IPS DF 4.7 (cell line): ENCODE measurements at regions not wholly inside any gene's neighbourhood (a gene's known extent, or its start where the extent isn't known, plus 50 kb on each side); places are given as distances from the start of the nearest gene placed in this dataset.

Experiments
- DNase-seq: peaks from one replicate; pipeline ENCODE4 v3.0.0-alpha.2; 2013; ENCODE audit warnings: low spot score; ENCODE audit errors: extremely low read depth

DNA sequence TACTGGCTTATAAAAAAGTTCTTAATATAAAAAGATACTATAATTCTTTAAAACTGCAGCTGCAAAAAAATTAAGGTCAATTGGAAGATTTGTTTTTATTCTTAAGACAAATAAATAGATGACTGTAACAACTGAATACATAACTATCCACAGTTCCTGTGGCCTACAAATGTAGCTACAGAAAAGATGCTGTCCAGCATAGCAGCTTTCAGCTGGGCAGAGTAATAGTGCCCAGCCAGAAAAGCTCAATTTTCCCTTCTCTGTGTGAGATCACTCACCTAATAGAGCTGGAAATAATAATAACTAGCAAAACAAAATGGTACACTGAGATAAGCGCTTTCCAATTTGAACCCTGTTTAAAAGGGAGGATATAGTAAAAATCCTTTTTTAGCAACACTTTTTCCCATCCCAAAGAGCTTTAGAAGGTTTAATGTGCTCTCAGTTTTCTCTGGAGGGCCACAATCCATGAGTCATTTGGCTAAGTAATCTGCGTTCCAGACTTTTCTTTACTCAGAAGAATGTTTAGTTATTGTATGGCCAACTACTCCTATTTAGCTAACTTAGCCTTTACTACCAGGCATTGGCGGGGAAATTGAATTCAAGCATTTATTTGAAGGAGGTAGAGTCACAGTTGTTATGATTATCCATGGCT is 158.1 kb upstream of the SLC39A10 start:
- DNase-seq: no peak

- no peak for DNase-seq
Measured at GRCh38 chr2:195498176-195498575, 158.8 kb upstream of the SLC39A10 start.

DNA sequence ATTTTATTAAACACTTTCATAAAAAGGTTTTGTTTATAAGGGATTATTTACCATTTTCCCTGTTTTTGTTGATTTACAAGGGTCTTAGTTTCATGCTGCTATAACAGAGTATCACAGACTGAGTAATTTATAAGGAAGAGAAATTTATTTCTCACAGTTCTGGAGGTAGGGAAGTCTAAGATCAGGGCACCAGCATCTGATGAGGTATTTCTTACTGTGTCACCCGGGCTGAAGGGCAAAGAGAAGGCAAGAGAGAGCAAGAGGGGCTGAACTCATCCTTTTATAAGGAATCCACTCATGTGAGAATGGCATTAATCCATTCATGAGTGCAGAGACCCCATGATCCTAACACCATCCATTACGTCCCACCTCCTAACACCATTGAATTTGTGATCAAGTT is 160.0 kb upstream of the SLC39A10 start:
- DNase-seq: no peak

- no peak for DNase-seq
Measured at GRCh38 chr2:195495966-195496365, 161.1 kb upstream of the SLC39A10 start.

DNA sequence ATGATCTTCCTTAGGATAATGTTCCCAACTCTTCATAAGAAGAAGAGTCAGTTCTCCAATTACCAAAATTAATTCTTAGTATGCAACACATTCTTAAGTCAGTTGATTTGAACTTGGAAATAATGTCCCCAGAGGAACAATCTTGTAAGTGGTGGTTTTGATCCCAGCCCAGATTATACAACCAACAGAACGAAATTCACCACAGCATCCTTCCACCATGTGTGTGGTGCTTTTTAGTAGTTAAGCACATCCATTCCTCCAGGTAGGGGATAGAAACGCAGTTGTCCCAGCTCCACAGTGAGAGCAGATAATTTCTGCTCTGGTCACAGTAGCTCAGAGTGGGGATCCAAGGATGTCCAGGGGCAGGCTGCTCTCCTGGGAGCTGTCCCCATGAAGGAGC is 161.7 kb upstream of the SLC39A10 start:
- no peak for DNase-seq

DNA sequence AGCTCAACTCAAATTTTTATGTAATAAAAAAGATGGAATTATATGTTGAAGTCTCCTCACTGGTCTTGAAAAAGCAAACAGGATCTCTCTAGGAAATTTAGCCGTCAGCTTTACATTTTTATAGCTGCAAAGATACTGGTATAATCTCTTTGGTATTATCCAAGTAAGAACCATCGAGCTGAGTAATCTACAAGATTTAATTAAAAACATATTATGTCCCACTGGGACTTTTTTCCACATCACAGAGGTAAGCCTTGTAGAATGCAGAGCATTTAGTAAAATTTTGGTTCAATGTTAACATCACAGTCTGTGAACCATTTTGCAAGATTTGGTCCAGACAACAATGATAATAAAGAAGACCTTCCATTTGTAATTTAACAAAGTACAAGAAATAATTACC is 162.6 kb upstream of the SLC39A10 start:
- DNase-seq: no peak

- DNase-seq: no peak
Measured at GRCh38 chr2:195493416-195493815, 163.6 kb upstream of the SLC39A10 start.

- no peak for DNase-seq
Measured at GRCh38 chr2:195490319-195490718, 166.7 kb upstream of the SLC39A10 start.

DNA sequence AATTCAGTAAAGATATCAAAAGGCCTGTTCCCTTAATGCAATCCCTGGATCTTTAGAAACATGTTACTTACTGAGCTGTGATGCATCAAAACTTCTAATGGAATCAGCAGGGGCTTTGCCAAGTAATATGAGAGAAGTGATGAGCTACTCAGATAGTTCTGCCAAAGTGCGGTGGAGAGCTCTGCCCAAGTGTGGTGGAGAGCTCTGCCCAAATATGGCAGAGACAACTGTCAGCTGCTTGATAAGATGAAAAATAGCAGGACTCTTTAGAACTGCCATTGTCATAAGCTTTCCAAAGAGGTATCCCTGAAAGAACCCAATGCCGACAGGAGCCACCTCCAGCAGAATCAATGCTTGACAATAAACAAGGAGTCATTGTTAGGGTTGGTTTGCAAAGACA is 167.9 kb upstream of the SLC39A10 start:
- DNase-seq: no peak

DNA sequence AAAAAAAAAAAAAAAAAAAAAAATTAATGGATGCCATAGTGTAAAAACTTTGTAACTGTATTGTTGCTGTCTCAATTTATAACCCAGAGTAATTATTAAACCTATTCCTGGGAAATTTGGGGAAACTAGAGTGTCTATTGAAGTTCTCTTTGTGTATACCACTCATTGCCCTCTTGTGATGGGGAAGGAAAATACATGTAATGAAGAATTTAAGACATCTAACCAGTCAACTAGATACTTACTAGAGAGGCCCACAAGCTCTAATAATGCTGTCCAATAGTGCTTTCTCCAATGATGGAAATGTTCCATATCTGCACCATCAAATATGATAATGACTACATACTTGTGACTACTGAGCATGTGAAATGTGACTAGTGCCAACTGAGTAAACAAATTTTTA is 168.5 kb upstream of the SLC39A10 start:
- DNase-seq: no peak

DNA sequence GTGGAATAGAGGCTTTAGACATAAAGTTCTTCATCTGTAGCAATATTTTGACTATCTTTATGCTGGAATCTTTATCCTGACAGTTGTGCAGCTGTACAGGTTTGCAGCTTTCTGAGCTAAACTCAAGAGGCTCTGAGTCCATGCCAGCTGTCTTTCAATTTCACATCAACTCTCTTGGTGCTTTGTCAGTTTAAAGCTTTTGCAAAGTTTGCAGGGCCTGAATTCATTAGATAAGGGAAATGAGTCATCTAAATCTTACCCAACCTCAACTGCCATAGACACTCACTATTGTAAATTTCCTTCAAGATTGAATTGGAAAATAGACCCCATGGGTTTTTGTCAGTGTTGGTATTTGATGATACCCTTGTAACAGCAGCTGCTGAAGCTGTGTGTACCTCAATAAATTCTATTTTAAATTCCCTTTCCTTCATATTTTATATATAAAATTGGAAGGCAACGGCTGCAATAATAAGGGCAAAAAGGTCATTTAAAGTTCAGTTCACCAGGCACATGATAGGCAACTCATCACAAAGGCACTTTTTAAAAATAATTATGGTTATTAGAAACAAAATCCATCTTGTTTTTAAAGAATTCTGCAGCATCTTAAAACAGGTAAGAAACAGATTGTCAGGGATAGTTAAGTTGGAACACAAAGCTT is 169.9 kb upstream of the SLC39A10 start:
- no peak for DNase-seq

- DNase-seq: no peak
Measured at GRCh38 chr2:195486520-195486919, 170.5 kb upstream of the SLC39A10 start.

GRCh38 chr2:195482010-195482409 is 175.0 kb upstream of the SLC39A10 start:
- no peak for DNase-seq

GRCh38 chr2:195480121-195480520 is 176.9 kb upstream of the SLC39A10 start:
- no peak for DNase-seq

DNA sequence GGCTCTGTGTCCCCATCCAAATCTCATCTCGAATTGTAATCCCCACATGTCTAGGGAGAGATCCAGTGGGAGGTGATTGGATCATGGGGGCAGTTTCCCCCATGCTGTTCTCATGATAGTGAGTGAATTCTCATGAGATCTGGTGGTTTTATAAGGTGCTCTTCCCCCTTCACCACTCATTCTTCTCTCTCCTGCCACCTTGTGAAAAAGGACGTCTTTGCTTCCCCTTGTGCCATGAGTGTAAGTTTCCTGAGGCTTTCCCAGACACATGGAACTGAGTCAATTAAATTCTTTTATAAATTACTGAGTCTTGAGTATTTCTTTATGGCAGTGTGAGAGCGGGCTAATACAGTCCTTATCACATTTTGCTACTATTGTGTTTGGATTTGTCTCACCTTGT is 177.6 kb upstream of the SLC39A10 start:
- no peak for DNase-seq

- no peak for DNase-seq
Measured at GRCh38 chr2:195477996-195478382, 179.0 kb upstream of the SLC39A10 start.

DNA sequence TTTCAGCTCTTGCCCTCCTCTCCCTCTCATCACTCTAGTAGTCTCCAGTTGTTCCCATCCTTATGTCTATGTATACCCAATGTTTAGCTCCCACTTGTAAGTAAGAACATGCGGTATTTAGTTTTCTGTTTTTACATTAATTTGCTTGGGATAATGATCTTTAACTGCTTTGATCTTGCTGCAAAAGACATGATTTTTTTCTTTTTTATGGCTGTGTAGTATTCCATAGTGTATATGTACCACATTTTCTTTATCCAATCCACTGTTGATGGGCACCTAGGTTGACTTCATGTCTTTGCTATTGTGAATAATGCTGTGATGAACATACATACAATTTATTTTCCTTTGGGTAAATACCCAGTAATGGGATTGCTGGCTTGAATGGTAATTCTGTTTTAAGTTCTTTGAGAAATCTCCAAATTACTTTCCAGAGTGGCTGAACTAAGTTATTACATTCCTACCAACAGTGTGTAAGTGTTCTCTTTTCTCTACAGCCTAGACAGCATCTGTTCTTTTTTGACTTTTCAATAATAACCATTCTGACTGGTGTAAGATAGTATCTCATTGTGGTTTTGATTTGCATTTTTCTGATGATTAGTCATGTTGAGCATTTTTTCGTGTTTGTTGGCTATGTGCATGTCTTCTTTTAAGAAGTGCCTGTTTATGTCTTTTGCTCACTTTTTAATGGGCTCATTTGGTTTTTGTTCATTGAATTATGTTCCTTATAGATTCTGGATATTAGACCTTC is 179.6 kb upstream of the SLC39A10 start:
- DNase-seq: no peak

DNA sequence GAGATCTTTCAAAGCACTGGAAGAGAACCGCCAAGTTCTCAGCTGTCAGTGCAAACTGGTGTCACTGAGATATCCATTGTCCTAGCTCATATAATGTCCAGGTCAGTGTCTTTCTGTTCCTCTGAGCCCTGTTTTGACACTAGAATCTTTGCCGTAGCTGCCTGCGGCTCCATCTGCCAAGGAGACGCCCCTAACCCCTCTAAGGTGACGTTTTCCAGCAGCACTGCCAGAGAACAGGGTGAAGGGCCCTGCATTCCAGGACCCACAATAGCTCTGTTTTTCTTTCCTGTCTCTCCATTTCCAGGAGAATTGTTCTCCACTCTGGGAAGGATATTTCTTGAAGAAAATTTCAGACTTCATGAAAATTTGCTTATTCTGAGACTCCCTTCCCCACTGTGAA is 181.7 kb upstream of the SLC39A10 start:
- no peak for DNase-seq

GRCh38 chr2:195473862-195474261 is 183.2 kb upstream of the SLC39A10 start:
- no peak for DNase-seq

- DNase-seq: no peak
Measured at GRCh38 chr2:195472501-195473234, 184.4 kb upstream of the SLC39A10 start.

DNA sequence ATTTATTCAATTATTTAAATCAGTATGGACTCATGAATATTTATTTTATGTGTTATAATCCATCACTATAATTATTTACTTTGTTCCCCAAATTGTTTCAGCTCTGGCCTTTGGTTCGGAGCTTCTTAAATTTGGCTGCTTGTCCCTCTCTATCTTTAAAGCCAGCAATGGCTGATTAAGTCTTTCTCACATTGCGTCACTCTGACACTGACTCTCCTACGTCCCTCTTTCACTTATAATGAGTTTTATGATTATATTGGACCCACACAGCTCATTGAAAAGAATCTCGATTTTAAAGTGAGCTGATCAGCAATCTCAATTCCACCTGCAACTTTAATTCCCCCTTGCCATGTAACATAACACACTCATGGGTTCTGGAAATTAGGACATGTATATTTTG is 185.2 kb upstream of the SLC39A10 start:
- no peak for DNase-seq

DNA sequence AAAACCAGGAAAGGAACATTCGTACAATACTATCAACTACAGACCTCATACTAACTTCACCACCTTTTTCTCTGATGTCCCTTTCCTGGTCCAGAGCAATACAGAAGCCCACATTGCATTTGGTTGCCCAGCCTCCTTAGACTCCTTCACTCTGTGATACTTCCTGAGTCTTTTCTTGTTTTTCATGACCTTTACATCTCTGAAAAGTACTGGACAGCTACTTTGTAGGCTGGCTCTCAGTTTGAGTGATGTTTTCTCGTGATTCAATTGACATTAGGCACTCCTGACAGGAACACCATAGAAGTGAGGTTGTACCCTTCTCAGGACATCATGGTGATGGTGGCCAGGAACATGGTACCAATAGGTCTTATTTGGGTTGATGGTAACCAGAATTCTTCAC is 185.9 kb upstream of the SLC39A10 start:
- no peak for DNase-seq
